ENCODE measurements at regions not wholly inside any gene's neighbourhood (a gene's known extent, or its start where the extent isn't known, plus 50 kb on each side); places are given as distances from the start of the nearest gene placed in this dataset.
"Not testable (repeated sequence)": the region's sequence is repeated elsewhere in the genome, so short reads cannot be mapped to it uniquely, and the experiment has no call there.

DNA sequence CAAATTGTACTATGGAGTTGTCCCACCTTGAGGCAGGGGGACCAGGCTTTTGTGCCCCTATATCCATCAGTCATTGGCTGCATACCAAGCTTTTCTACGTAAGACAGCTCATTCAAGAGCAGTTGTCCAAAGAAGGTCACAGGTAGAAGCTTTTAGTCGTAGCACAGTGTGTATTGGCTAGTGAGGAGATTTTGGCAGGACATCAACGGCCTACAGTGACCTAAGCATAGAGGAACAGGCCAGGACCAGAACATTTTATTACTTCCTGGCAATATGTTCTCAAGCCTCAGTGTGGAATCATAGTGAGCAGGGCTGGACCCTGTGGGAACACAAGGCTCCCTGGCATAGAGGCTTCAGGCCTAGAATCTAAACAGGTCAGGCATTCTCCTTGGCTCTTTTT is 105.4 kb upstream of the ANKRD28 start:
- DNase-seq (ENCODE audit: low spot score), result peak; percentile 83
- peak; percentile 90 for ATAC-seq

DNA sequence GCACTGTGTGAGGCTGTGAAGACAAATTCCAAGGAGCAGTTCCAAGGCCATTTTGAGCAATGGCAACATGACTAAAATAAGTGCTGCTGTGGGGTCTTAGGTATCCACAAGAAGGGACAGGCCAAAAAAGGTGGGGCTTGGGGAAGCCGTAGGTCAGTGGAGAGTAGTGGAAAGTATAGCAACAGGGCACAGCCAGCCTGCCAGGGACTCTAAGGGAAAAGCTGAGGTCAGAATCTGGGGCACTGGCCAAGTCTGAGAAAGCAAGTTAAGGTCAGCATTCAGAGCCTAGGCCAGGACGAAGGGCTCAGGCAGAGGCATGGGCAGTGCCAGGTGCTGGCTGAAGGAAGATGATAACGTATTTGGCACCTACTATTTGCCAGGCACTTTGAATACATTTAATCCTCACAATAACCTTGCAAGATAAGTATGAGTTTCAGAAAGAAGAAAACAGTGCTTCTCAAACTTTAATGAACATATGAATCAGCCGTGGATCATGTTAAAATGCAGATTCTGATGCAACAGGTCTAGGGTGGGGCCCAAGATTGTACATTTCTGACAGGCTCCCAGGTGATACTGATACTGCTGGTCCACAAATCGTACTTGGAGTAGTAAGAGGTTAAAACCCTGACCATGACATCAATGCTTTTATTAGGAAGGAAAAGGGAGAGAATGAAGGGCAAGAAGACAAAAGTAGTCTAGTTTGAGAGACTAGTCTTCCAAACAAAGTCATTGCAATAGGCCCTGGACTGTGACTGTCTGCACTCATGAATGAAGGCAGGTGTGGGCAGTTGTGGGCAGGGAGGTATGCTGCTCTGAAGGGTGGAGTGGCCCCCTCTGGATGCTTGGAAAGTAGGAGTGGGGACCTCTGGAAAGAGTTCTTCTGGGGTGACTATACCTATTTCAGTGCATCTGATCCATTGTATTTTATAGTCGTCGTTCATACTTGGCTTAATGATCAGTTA is 106.3 kb upstream of the ANKRD28 start:
- ATAC-seq (peak; percentile 94), DNase-seq (ENCODE audit: low spot score) (peak; percentile 91)

DNA sequence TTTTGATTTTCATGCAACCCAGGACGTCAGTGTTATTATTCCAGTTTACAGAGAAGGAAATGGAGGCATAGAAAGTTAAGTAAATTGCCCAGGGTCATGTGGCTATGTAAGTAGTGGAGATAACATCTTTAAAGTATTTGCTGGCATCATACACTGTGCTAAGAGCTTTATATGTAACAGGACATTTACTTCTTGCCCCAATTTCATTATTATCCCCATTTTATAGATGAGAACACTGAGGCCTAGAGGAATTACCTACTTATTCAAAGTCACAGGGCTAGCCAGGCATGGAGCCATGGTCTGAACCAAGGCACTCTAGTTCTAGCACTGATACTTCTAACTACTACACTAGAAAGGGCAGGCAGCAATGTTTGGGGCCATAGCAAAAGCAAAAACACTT is 107.3 kb upstream of the ANKRD28 start:
- ATAC-seq (no peak), DNase-seq (ENCODE audit: low spot score) (no peak)

DNA sequence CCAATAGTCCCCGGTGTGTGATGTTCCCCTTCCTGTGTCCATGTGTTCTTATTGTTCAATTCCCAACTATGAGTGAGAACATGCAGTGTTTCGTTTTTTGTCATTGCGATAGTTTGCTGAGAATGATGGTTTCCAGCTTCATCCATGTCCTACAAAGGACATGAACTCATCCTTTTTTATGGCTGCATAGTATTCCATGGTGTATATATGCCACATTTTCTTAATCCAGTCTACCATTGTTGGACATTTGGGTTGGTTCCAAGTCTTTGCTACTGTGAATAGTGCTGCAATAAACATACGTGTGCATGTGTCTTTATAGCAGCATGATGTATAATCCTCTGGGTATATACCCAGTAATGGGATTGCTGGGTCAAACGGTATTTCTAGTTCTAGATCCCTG is 109.6 kb upstream of the ANKRD28 start:
- DNase-seq (ENCODE audit: low spot score); ATAC-seq: not testable (repeated sequence)

DNA sequence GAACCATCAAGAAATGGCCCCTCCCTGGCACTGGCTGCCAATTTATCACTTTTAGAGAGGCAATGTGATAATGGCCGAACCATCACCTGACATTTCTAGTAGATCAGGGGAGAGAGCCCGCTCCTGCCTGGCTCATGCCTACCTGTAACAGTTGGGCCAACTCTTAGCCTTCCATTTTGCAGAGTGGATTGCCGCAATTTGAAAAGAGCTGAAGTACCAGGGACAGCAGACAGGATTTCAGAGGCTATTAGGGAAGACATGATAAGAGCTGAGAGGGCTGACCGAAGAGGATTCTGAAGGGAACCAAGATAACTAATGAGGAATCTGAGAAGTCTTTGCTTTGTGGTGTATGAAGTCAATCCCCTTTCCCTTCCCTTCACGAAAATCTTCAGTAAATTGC is 121.2 kb upstream of the ANKRD28 start:
- DNase-seq (ENCODE audit: low spot score) (no peak), ATAC-seq (no peak)

DNA sequence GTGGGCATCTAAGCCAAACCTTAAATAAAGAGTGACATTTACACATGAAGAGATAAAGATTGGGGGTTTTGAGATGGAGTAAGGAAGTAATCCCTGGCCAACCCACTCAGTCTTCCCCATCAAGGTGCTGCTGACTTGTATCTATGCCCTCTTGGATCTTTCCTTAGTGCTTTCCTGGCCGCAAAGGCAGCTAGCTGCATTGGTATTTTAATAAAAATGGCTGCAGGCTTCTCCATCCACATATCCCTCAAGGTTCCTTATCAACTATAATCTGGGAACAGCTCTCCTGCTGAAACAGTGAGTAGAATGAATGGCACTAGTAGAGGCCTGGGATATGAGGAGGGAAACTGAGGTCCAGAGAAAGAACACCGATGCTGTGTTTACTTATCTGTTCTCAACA is 122.2 kb upstream of the ANKRD28 start:
- no peak for DNase-seq (ENCODE audit: low spot score)
- no peak for ATAC-seq

DNA sequence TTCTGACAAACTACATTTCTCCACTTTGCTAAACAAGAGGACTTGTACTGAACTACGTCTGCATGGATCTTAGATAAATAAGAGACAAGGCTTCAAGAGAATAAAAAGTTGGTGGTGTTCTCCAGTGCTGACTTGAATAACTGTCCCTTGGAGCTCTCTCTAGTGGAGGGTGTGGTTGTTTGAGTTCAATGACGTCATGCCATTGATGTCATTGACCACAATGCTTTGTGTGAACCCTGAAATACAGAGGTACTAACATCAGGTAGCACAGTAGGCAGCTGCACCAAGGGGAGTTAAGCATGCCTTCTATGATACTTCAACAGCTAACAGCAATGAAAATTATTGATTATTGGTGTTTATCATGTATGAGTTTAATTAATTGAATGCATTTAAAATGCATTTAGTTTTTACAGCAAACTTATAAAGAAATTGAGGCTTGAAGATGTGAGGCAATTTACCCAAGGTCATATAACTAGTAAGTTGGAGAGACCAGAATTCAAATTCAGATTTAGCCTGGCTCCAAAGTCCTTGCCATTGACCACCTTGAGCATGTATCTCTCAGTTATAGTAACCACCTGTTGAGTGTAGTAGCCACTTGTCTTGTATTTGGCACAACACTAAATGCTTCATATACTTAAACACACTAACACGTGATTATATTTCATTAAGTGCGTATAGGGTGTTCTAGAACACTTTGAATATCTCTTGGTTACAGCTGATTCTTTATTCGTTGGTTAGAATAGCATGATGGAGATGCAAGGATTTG is 126.0 kb upstream of the ANKRD28 start:
- no peak for ATAC-seq

DNA sequence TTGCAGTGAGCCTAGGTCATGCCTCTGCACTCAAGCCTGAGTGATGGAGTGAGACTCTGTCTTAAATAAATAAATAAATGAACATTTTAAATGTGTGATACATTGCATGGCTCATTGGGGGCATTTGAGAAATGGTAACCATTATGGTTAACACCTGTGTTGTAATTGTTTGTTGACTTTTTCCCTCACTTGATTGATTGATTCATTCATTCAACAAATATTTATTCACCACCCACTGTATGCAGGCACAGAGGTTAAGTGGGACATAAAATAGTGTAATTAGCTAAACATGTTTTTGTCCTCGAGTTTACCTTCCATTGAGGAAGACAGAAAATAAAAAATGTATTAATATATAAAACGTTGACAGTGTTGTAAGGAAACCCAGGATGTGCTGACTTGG is 127.1 kb upstream of the ANKRD28 start:
- ATAC-seq, result peak; percentile 21

More for the DNA sequence above, 126.0 kb upstream of the ANKRD28 start:
- no peak for DNase-seq (ENCODE audit: low spot score)

DNA sequence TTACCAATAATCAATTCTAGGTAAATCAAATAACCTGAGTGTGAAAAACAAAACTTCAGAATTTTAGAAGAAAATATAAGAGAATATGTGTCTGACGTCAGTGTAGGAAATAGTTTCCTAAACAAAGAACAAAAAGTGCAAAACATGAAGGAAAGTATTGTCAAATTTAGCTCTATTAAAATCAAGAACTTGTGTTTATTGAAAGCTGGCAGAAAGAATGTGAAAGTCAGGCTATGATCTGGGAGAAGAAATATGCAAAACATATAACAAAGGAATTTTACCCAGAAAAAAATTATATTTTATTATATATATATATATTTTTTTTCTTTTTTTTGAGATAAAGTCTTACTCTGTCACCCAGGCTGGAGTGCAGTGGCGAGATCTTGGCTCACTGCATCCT is 129.1 kb upstream of the ANKRD28 start:
- ATAC-seq, result no peak
- no peak for DNase-seq (ENCODE audit: low spot score)

More for the DNA sequence above, 127.1 kb upstream of the ANKRD28 start:
- DNase-seq (ENCODE audit: low spot score), result no peak

DNA sequence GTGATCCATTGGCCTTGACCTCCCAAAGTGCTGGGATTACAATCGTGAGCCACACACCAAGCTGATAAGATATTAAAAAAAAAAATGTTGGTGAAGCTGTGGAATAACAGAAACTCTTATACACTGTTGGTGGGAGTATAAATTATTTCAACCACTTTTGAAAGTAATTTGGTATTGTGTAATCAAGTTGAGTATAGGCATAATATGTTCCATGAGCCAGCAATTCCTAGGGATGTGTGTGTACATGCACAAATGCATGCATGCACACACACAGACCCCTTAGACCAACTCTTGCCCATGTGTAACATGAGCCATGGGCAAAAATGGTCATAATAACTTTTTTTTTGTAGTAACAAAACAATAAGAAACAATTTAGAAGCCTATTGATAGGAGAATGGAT is 130.2 kb upstream of the ANKRD28 start:
- DNase-seq (ENCODE audit: low spot score), result no peak
- no peak for ATAC-seq

DNA sequence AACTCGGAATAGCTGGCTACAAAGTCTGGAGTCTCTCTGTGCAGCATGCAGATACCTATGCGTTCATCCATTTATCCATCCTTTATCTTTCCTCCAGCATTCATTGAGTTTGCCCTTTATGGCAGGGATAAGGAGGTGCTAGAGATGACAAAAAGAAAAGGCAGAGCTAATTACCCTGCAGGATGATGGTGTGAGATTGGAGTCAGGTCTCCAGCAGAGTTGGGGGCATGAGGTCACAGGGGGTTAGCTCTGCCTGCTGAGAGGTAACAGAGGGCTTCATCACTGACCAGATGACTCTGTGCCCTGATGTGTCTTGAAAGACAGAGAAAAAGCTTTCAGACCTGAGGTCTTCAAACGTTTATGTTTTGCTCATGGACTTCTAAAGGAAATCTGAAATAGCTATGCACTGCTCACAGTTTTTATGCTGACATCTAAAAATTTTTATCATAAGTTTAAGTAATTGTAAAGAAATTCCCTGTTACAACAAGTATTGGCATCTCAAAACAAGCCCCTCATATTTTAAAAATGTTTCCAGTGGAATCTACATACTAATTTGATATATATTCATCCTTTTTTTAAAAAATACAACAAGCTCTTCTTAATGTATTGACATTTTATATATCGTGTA is 132.3 kb upstream of the ANKRD28 start:
- no peak for DNase-seq (ENCODE audit: low spot score)
- no peak for ATAC-seq

DNA sequence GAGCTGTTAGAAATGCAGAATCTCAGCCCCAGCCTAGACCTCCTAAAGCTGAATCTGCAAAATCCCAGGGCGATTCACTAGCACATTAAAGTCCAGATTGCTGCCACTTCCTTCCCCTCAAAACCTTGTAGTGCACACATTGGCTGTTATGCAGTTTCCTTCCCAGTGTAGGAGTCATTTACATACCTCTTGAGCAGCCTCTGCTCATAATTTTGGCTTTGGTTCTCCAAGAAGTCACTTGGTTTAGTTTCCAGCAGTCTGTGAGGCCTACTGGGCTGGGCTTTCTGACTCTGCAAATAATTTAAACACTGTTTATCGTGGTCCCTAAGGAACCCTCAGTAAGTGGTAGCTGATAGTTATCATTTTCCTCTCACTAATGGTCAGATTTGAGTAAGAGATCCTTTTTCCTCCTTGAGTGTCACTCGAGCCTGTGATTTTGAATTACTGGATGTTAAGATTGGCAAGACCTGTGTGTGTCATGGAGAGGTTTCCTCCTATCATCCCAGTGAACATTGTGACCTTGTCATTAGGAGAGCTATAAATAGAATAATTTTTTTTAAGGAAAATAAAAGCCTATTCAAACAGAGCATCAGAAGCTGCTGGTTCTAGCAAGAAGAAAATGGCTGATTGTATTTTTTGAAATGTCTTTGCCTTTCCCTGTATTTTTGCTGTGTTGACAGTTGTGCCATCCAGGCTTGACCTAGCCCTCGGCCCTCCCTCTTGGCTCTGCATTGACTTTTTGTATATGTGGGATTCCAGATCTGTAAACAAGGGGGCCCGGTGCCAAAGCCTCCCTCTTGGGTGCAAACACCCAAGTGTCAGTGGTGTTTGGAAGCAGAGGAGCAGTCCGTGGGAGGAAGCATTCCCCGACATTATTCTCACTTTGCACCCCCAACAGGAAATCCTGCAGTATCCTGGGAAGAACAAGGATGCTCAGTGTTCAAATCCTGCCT is 134.8 kb upstream of the ANKRD28 start:
- DNase-seq (ENCODE audit: low spot score) (no peak), ATAC-seq (no peak)

DNA sequence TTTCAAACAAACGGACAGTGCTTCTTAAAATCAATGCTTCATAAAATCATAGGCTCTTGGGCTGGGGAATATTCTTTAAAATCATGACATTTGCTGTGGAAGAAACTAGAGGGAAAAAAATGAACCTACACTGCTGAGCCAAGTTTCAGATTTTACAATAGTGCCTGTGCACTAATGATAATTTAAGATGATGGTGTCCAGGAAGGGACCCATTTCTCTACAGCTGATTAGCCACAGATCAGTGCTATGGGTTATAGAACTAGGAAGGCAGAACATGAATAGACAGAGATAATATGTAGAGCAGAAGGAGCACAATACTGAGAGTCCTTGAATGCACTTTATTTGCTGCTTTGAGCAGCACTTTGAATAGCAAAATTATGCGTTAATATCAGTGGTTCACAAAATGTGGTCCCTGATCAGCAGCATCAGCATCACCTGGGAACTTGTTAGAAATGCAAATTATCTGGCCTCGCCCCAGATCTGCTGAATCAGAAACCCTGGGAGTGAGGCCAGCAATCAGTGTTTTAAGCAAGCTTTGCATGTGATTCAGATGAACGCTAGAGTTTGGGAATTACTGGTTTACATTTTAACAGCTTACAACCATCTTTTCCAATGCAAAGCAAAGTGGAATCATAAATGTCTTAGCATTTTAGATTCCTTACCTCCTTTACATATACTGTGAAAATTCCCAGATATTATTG is 135.8 kb upstream of the ANKRD28 start:
- ATAC-seq, result no peak

DNA sequence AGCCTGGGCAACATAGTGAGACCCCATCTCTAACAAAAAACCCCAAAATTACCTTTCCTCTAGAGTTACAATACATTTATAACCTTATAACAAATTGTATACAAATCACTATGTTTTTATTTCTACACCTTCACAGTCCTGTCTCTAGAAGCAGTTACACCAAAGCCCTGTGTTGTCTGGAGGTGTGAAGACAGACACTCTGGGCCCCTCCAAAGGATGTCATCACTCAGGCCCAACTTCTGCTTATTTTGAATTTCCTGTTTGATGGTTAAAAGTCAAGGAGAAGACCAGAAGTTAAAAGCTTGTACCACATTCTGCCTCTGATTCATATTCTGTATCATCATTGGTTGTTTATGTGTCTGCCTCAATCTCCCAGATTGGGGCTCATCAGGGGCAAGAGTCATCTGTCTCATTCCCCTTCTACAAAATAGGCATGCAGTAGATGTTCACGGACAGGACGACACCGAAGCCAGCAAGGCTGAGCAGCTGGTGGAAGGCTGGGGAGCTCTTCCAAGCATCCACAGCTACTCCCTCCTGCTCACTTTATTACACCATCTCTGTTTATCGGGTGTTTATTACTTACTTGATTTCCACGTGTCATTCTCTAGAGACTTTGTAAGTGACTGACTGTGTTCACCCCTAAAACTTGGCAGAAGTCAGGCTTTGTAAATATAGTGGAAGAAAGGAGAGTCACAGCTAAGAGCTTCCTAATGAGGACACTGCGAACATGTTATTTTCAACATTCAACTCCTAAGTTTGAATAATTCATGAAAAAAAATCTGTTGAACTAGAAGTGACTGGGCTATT is 136.8 kb upstream of the ANKRD28 start:
- DNase-seq (ENCODE audit: low spot score), result no peak
- no peak for ATAC-seq

More for the DNA sequence above, 135.8 kb upstream of the ANKRD28 start:
- DNase-seq (ENCODE audit: low spot score), result no peak

DNA sequence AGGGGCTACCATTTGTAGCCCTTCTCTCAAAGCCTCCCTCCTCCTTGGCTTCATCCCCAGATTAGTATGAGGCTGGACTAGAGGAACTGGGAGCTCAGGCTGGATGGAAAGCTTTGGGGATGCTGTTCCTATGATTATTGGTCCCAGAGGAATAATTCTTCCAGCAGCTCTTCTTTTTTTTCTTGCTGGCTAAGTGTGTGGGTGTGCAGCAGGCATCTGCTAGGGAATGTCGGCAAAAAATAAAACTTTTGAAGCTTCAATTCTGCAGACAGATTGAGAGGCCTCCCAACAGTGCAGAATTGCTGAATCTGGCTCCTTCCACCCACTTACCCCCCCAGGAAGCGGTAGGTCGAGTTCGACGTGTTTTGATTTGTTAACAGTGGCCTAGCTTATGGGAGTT is 138.5 kb upstream of the ANKRD28 start:
- no peak for DNase-seq (ENCODE audit: low spot score)
- no peak for ATAC-seq

DNA sequence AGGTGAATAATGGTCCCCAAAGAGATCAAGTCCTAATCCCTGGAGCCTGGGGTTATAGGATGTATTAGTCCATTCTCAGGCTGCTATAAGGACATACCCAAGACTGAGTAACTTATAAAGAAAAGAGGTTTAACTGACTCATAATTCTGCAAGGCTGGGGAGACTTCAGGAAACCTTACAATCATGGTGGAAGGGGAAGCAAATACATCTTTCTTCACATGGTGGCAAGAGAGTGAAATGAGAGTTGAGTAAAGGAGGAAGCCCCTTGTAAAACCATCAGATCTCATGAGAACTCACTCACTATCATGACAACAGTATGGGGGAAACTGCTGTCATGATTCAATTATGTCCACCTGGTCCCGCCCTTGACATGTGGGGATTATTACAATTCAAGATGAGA is 142.9 kb upstream of the ANKRD28 start:
- ATAC-seq, result no peak
- no peak for DNase-seq (ENCODE audit: low spot score)

DNA sequence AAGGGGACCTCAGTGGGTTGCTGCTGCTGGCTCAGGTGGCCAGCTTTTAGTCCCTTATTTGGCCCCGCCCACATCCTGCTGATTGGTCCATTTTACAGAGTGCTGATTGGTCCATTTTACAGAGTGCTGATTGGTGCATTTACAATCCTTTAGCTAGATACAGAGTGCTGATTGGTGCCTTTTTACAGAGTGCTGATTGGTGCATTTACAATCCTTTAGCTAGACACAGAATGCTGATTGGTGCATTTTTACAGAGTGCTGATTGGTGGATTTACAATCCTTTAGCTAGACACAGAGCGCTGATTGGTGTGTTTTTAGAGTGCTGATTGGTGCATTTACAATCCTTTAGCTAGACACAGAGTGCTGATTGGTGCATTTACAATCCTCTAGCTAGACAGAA is 143.7 kb upstream of the ANKRD28 start:
- not testable (repeated sequence) for ATAC-seq; DNase-seq (ENCODE audit: low spot score)

DNA sequence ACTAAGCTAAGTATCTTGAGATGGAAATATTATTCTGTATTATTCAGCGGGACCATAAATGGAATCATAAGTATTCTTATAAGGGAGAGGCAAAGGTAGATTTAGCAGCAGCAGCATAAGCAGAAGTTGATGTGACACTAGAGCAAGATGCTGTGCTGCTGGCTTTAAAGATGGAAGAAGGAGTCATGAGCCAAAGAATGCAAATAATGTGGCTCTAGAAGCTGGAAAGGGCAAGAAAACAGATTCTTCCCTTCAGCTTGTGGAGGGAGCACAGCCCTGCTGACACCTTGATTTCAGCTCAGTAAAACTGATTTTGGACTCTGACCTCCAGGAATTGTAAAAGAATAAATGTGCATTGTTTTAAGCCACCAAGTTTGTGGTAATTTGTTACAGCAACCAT is 144.2 kb upstream of the ANKRD28 start:
- DNase-seq (ENCODE audit: low spot score), result no peak
- no peak for ATAC-seq

DNA sequence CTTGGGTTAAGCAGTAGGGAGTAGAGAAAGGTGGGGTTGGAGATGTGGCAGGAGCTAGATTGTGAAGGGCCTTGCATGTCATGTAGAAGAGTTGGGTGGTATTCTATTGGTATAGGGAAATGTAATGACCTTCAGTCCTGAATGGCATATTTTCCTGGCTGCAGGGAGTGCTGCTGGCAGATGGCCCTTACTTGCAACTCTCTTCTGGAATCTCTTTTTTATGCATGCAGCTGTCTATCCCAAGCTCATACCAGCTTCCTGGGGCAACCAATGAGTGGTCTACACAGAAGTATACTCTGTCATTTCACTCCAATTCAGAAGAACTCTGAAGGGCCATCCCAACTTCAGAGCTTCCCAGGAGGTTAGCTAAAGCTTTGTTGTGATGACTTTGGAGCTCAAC is 144.7 kb upstream of the ANKRD28 start:
- ATAC-seq (peak; percentile 54), DNase-seq (ENCODE audit: low spot score) (no peak)
